HG03135 (cell line): ENCODE measurements at regions not wholly inside any gene's neighbourhood (a gene's known extent, or its start where the extent isn't known, plus 50 kb on each side); places are given as distances from the start of the nearest gene placed in this dataset.

Source experiments
- ATAC-seq: cut with Tn5 transposase; IDR thresholded peaks from one replicate; pipeline ENCODE4 v1.9.1; 2021; ENCODE audit warnings: mild to moderate bottlenecking, moderate library complexity; ENCODE audit not compliant: unreplicated experiment

- ATAC-seq: no peak
Observed at GRCh38 chr14:71714225-71714624, 218.0 kb upstream of the RGS6 start.

DNA sequence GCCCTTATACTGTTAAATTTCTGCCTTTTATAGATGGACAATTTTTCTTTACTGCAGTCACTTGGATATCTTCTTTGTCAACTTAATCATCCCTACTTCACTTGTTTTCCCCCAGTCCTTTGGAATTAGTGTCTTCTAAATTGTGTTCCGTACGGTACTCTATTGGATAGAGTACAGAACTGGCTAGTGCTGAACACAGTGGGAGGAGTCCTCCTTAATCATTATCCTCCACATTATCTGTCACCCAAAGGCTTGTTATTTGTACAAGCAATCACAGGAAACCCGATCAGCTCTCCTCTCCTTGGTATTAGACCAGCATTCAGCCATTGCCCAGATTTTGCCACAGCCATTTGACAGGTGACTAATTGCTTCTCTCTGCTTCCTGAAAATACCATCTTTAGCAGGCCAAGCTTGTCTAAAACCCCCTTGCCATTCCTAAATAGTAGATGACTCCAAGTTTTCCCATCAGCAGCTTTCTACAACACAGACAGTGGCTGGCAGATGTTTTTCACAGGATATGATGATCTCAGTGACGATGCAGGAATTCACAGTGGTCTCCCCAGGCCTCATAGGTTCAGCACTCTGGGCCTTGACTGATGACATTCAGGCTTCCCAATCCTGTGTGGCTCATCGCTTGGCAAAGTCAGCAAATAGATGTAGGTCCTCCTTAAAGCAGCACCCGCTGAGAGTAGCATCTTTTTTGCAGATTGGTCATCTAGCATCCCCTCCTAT is 216.0 kb upstream of the RGS6 start:
- ATAC-seq: no peak

DNA sequence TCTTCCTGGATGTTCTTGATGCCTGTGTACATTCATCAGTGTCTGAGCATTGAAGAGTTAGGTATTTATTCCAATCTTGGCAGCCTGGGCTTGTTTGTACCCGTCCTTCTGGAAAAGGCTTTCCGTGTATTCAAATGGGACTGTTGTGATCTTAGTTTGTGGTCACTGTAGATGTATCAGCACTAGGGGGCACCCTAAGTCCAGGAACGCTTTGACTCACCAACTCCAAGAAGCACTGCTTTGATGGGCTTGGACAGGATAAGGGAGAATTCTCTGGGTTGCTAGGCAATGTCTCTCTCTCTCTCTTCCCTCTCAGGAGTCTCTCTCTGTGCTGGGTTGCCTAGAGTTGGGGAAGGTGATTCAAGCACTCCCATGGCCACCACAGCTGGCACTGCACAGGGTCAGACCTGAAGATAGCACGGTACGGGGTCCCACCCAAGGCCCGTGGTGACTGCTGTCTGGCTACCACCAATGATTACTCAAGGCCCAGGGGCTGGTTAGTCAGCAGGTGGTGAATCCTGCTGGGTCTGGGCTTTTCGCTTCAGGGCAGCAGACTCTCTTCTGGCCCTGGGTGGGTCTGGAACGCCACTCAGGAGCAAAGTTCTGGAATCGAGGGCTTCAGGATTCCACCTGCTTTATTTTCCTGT is 211.1 kb upstream of the RGS6 start:
- ATAC-seq: no peak

GRCh38 chr14:71721791-71722190 is 210.4 kb upstream of the RGS6 start:
- no peak for ATAC-seq

- no peak for ATAC-seq
Observed at GRCh38 chr14:71722885-71723284, 209.3 kb upstream of the RGS6 start.

DNA sequence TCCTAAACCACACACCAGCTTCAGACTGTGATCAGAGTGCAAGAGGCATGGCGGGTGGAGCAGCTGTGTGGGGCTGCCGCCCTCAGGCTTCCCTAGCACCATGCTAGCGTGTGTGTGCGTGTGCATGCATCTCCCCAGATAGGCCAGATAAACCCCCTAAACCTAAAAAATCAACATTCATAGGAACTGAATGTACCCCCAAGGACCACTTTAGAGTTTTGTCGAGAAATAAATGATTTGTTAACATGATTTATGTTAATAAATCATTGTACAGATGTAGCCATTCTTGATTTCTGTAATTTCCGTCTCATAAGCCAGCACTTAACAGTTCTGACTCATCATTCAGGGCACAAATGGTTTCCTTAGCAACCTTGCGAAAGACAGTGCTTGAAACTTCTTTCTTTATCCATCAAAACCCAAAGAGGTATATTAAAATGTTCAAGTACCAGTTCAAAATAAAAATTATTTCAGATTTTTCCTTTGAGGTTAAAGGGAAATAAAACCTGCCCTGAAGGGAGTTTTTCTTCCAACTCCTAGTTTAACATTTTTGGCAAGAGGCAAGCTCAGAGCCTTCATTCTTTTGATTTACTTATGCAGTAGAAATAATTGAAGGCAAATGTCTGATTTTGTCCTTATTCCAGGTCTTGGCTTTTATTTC is 206.2 kb upstream of the RGS6 start:
- ATAC-seq: no peak

DNA sequence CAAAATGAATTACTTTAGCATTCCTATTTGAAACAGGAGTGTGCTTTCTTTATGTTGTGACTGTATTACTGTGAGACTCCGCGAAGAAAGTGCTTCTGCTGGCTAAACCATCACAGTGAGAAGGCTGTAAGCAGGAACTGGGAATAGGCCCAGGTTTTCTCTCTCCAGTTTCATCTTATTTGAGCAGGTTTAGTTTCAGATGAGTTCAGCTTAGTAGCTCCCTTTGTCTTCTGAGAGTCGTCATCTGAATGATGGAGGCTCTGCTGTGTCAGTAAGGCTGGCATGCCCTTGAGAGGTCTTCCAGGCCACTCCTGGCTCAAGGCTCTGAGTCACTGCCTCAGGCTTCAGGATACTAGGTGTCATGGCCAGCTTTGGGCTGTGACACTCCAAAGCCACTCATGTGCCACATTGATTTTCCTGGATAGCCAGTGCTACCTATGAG is 205.6 kb upstream of the RGS6 start:
- no peak for ATAC-seq

GRCh38 chr14:71728386-71728785 is 203.8 kb upstream of the RGS6 start:
- ATAC-seq: no peak

- no peak for ATAC-seq
Observed at GRCh38 chr14:71729596-71729995, 202.6 kb upstream of the RGS6 start.

GRCh38 chr14:71730471-71730870 is 201.8 kb upstream of the RGS6 start:
- no peak for ATAC-seq

DNA sequence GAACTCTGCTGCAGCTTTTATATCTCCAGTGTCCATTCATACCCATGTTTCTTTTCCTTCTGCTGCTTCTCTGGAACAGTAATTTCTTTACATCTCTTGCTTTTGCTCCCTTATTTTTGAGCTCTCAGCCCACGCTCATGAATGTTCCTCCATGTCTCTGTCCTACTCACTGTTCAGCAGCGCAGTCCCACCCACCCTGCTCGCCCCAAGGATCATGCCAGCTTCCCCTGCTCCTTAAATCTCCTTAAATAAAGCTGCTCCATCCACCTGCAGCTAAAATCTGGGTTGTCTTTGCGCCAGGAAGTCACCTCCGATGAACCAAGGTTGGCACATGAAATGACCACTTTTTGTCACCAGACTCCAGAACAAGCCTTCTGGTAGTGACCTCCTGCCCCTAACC is 201.1 kb upstream of the RGS6 start:
- ATAC-seq: no peak

- no peak for ATAC-seq
Observed at GRCh38 chr14:71733210-71733883, 198.9 kb upstream of the RGS6 start.

DNA sequence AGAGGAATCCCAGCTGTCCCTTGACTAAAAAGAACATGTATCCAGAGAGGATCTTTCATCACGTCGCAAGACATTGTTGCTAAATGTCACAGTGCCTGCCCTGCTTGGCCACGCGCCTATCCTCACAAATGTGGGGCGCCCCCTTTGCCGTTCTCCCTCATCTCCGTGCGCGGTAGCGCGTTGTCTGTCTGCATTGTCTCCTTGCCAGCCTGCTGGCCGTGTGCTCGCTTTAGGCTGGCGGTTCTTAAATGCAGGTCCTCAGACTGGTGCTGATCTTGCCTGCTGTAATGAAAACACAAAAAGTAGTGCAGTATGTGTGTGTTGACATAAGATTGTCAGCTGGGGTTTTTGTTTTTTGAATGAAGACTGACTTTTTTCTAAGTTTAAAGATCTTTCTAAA is 198.2 kb upstream of the RGS6 start:
- no peak for ATAC-seq

DNA sequence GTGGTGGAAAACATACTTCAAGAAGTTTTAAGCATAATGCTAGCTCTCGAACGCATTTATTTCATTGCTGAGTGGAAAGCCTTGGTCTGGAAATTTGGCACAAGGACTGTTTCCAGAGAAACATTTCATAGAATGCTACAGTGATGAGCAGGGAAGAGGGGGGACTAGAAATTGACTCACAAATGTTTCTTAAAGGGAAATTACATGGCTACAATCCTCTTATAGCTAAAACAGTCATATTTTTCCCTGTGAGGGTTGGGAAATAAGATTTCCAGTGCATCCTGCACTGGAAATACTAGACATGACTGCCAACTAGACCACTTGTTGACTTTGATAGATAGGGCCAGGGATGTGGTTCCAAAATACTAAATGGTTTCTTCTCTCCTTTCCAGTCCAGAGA is 197.3 kb upstream of the RGS6 start:
- ATAC-seq: no peak

GRCh38 chr14:71737760-71738159 is 194.5 kb upstream of the RGS6 start:
- ATAC-seq: no peak

- no peak for ATAC-seq
Observed at GRCh38 chr14:71739273-71739990, 192.8 kb upstream of the RGS6 start.

GRCh38 chr14:71741241-71741640 is 191.0 kb upstream of the RGS6 start:
- ATAC-seq: no peak

DNA sequence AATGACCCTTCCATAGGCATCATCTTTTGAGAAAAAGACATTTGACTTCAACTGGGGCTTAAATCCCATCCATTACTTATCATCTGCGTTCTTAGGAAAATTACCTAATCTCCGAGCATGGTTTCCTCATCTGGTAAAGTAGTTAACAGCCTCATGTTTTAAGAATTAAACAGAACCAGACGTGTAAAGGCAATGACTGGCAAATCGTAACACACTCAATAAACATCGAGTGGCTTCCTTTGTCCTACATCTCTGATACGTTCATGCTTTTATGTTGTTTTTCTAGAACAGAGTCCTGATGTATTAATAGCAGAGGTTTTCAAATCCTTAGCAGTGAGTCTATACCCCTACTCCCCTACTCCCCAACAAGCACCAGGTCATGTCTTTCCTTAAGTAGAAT is 189.7 kb upstream of the RGS6 start:
- no peak for ATAC-seq

GRCh38 chr14:71745072-71745471 is 187.2 kb upstream of the RGS6 start:
- no peak for ATAC-seq

- no peak for ATAC-seq
Observed at GRCh38 chr14:71748196-71748595, 184.0 kb upstream of the RGS6 start.
